GM23248 (cell line): ENCODE measurements at regions not wholly inside any gene's neighbourhood (a gene's known extent, or its start where the extent isn't known, plus 50 kb on each side); places are given as distances from the start of the nearest gene placed in this dataset.

Source experiments
- EZH2 ChIP-seq: fragments of 200-600 bp; sonication (generic); IDR thresholded peaks from 2 replicates; pipeline ENCODE4 v1.6.1; 2018; ENCODE audit warnings: antibody characterized with exemption, mild to moderate bottlenecking; ENCODE audit not compliant: insufficient read depth, poor library complexity, severe bottlenecking
- EZH2phosphoT487 ChIP-seq: fragments of 200-600 bp; sonication (generic); IDR thresholded peaks from 2 replicates; pipeline ENCODE4 v1.6.1; 2018; ENCODE audit warnings: antibody characterized with exemption, moderate library complexity, mild to moderate bottlenecking, low read depth; ENCODE audit not compliant: insufficient read depth

DNA sequence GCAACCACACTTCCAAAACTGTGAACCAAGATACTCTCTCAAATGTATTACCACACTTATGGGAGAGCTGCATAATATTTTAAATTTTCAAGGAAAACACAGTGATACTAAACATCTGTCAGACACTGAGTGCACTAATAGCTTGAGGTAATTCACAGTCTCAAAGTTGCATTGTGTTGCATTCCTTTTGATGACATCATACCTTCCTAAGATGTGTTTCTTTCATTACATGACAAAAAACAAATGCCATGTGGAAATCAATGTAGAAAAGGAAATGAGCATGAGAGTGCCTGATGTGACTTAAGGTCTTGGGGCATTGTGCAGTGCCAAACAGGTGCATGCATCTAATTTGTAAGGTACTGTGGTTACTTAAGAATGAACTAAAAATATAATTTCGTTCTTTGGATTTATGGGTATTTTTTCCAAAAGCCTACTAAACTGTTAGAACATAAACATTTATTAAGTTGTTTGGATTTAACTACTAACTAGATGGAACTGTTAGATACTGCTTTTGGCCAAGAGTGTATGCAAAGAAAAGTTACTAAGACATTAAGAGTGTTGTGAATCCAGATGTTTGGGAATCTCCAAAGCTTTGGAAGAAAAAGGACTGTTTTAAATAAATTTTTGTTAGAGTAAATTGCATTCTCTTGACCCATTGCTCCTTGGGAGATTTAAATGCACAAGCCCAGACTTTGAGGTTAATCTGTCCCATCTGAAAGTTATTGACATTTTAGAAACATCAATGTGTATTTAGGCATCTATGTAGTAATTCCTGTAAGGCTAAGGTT lies 496.2 kb upstream of the SEMA3D start:
- TF ChIP-seq EZH2phosphoT487 = no peak
- no peak for TF ChIP-seq EZH2
